IMR-90 (cell line): ENCODE measurements at regions not wholly inside any gene's neighbourhood (a gene's known extent, or its start where the extent isn't known, plus 50 kb on each side); places are given as distances from the start of the nearest gene placed in this dataset.

ENCODE experiments used
- ATAC-seq: fragments of 200-7000 bp; cut with Tn5 transposase; 2 replicates; pipeline ENCODE4 v1.9.1; 2020; ENCODE audit warnings: low read depth, mild to moderate bottlenecking, moderate library complexity
- BruUV-seq: library from RNA; stranded (reverse); fragments of 400-500 nt; replicated peaks from 2 replicates; lab custom pipeline; 2021; lab: Mats Ljungman, UMichigan
- CTCF ChIA-PET: fragments of 300-600 bp; formaldehyde crosslinking; extraction: SDS; loops from one replicate; lab custom pipeline; 2021; ENCODE audit warnings: antibody characterized with exemption; lab: Yijun Ruan, JAX
- POLR2A ChIA-PET: fragments of 300-600 bp; sonication (Branson Sonifier 250); formaldehyde crosslinking; loops from one replicate; lab custom pipeline; 2022; ENCODE audit warnings: antibody characterized with exemption; ENCODE audit not compliant: unreplicated experiment; lab: Charles Lee
- DNase-seq: peaks from one replicate; pipeline ENCODE4 v3.0.0; 2013
- H2AFZ ChIP-seq: replicated peaks from 2 replicates; pipeline ENCODE3; 2013; ENCODE audit warnings: low read length, mild to moderate bottlenecking; ENCODE audit not compliant: poor library complexity
- H2AK5ac ChIP-seq: 2 replicates; pipeline ENCODE4 v1.6.1; 2013; ENCODE audit warnings: low read depth, low read length, inconsistent platforms
- H2AK9ac ChIP-seq: replicated peaks from 2 replicates; pipeline ENCODE3; 2013; ENCODE audit warnings: mild to moderate bottlenecking, low read depth, low read length, moderate library complexity; ENCODE audit not compliant: poor library complexity
- H2BK120ac ChIP-seq: 2 replicates; pipeline ENCODE4 v1.6.1; 2013; ENCODE audit warnings: low read depth, low read length, inconsistent platforms
- H2BK15ac ChIP-seq: 3 replicates; pipeline ENCODE4 v1.6.1; 2013; ENCODE audit warnings: low read depth, low read length, inconsistent platforms
- H2BK20ac ChIP-seq: 2 replicates; pipeline ENCODE4 v1.6.1; 2013; ENCODE audit warnings: low read depth, mild to moderate bottlenecking, inconsistent platforms, low read length, moderate library complexity
- H2BK5ac ChIP-seq: 2 replicates; pipeline ENCODE4 v1.6.1; 2013; ENCODE audit warnings: mild to moderate bottlenecking, low read depth, low read length, inconsistent platforms; ENCODE audit not compliant: poor library complexity, severe bottlenecking
- H3K14ac ChIP-seq: replicated peaks from 2 replicates; pipeline ENCODE4 v1.6.1; 2013; ENCODE audit warnings: low read depth, low read length, inconsistent platforms
- H3K18ac ChIP-seq: 2 replicates; pipeline ENCODE4 v1.6.1; 2013; ENCODE audit warnings: low read depth, low read length, control low read depth
- H3K23ac ChIP-seq: 2 replicates; pipeline ENCODE4 v1.6.1; 2013; ENCODE audit warnings: low read depth, low read length, inconsistent platforms
- H3K27ac ChIP-seq: 2 replicates; pipeline ENCODE4 v1.5.1; 2013; ENCODE audit warnings: mild to moderate bottlenecking, control low read depth, low read length; ENCODE audit not compliant: insufficient read depth
- H3K27me3 ChIP-seq: 2 replicates; pipeline ENCODE4 v1.6.1; 2013; ENCODE audit warnings: low read length; ENCODE audit not compliant: control insufficient read depth, insufficient read depth
- H3K36me3 ChIP-seq: 2 replicates; pipeline ENCODE4 v1.6.1; 2013; ENCODE audit warnings: low read length, mixed read lengths; ENCODE audit not compliant: control insufficient read depth, insufficient read depth
- H3K4ac ChIP-seq: 2 replicates; pipeline ENCODE4 v1.6.1; 2013; ENCODE audit warnings: low read depth, low read length, inconsistent platforms
- H3K4me1 ChIP-seq: 2 replicates; pipeline ENCODE4 v1.6.1; 2013; ENCODE audit warnings: low read length, mixed read lengths; ENCODE audit not compliant: control insufficient read depth, insufficient read depth
- H3K4me2 ChIP-seq: 2 replicates; pipeline ENCODE4 v1.6.1; 2013; ENCODE audit warnings: low read depth, mild to moderate bottlenecking, control low read depth, low read length, moderate library complexity
- H3K4me3 ChIP-seq: 2 replicates; pipeline ENCODE4 v1.5.1; 2013; ENCODE audit warnings: low read depth, mild to moderate bottlenecking, control low read depth, low read length, moderate library complexity; ENCODE audit not compliant: insufficient read depth
- H3K56ac ChIP-seq: 2 replicates; pipeline ENCODE4 v1.6.1; 2013; ENCODE audit warnings: low read length, inconsistent platforms; ENCODE audit not compliant: insufficient read depth; ENCODE audit errors: extremely low read depth
- H3K79me1 ChIP-seq, 2 experiments: 2 replicates each; pipeline ENCODE4 v1.6.1; 2013; ENCODE audit warnings: low read length in 2 of 2, inconsistent platforms in 1 of 2, low read depth in 1 of 2
- H3K9ac ChIP-seq: 2 replicates; pipeline ENCODE4 v1.6.1; 2013; ENCODE audit warnings: low read depth, low read length, control low read depth
- H3K9me1 ChIP-seq: 2 replicates; pipeline ENCODE4 v1.6.1; 2013; ENCODE audit warnings: low read length, inconsistent platforms; ENCODE audit not compliant: insufficient read depth
- H3K9me3 ChIP-seq: 2 replicates; pipeline ENCODE4 v1.6.1; 2013; ENCODE audit warnings: low read length; ENCODE audit not compliant: control insufficient read depth, insufficient read depth
- H4K20me1 ChIP-seq: 2 replicates; pipeline ENCODE4 v1.6.1; 2013; ENCODE audit warnings: low read length, inconsistent platforms; ENCODE audit not compliant: insufficient read depth
- H4K5ac ChIP-seq: 2 replicates; pipeline ENCODE4 v1.6.1; 2013; ENCODE audit warnings: mild to moderate bottlenecking, low read depth, low read length, control low read depth
- H4K8ac ChIP-seq, 2 experiments: 2 replicates each; pipeline ENCODE4 v1.6.1; 2013; ENCODE audit warnings: low read depth in 2 of 2, low read length in 2 of 2, control low read depth in 1 of 2, inconsistent platforms in 1 of 2
- H4K91ac ChIP-seq: 2 replicates; pipeline ENCODE4 v1.6.1; 2013; ENCODE audit warnings: low read depth, low read length, inconsistent platforms; ENCODE audit not compliant: insufficient read depth
- CHD1 ChIP-seq: IDR thresholded peaks from 2 replicates; pipeline ENCODE4 v1.6.1; 2012; ENCODE audit warnings: low read depth, low read length, improper control_type of control experiment
- CTCF ChIP-seq: conservative IDR thresholded peaks from 2 replicates; pipeline ENCODE4 v1.5.1; 2012; ENCODE audit warnings: mild to moderate bottlenecking, low read depth, low read length, improper control_type of control experiment
- ELK1 ChIP-seq: fragments of 150-350 bp; IDR thresholded peaks from 2 replicates; pipeline ENCODE4 v1.6.1; 2016; ENCODE audit warnings: low read depth, mild to moderate bottlenecking, low read length, moderate library complexity, borderline replicate concordance
- MAFK ChIP-seq: IDR thresholded peaks from 2 replicates; pipeline ENCODE4 v1.6.1; 2012; ENCODE audit warnings: low read depth, low read length, improper control_type of control experiment
- MAZ ChIP-seq: IDR thresholded peaks from 2 replicates; pipeline ENCODE4 v1.6.1; 2012; ENCODE audit warnings: low read depth, mild to moderate bottlenecking, low read length, improper control_type of control experiment, moderate library complexity, borderline replicate concordance
- MXI1 ChIP-seq: IDR thresholded peaks from 2 replicates; pipeline ENCODE4 v1.6.1; 2012; ENCODE audit warnings: low read depth, mild to moderate bottlenecking, low read length, moderate library complexity, borderline replicate concordance
- NFE2L2 ChIP-seq: fragments of 150-350 bp; IDR thresholded peaks from 2 replicates; pipeline ENCODE4 v1.6.1; 2016; ENCODE audit warnings: low read depth, mild to moderate bottlenecking, low read length
- POLR2A ChIP-seq: IDR thresholded peaks from 2 replicates; pipeline ENCODE4 v1.6.1; 2012; ENCODE audit warnings: mild to moderate bottlenecking, low read depth, low read length
- USF2 ChIP-seq: fragments of 150-350 bp; IDR thresholded peaks from 2 replicates; pipeline ENCODE4 v1.6.1; 2017; ENCODE audit warnings: mild to moderate bottlenecking, antibody characterized with exemption, low read length, low read depth
- WGBS, 2 experiments: methylation state at CpG; one replicate each; pipeline versions ENCODE4 v1.1.5 to v1.1.7; 2013; ENCODE audit warnings: missing lambda C conversion rate in 2 of 2; ENCODE audit not compliant: insufficient read length in 1 of 2; ENCODE audit errors: extremely low coverage in 2 of 2; 5-methylcytosine and 5-hydroxymethylcytosine counted together
- dilution Hi-C: fragments of 300-500 bp; cut with HindIII; formaldehyde crosslinking; loops from one replicate; pipeline ENCODE4 v1.14.3; 2018; ENCODE audit warnings: low sequenced_read_pairs; ENCODE audit not compliant: unreplicated experiment
- in situ Hi-C: fragments of 300-500 bp; cut with MboI; formaldehyde crosslinking; loops from 3 replicates; pipeline ENCODE4 v1.14.3; 2019; ENCODE audit warnings: low sequenced_read_pairs, inconsistent platforms, mixed read lengths
- intact Hi-C: fragments of 100-400 bp; cut with micrococcal nuclease; formaldehyde crosslinking; loops from 2 replicates; pipeline ENCODE4 v1.10.0; 2022

- Histone ChIP-seq H3K9ac (no peak overlapping the region), H3K27me3 (no peaks in the 10 kb centered on the region), H2AK9ac (no peak overlapping the region), H4K91ac (no peak overlapping the region), H3K4me3 (no peak overlapping the region), H3K4me2 (no peak overlapping the region), H3K56ac (no peak overlapping the region), H3K23ac (no peak overlapping the region), H4K8ac (no peak overlapping the region), H3K27ac (no peak overlapping the region), H2BK5ac (no peak overlapping the region), H2BK120ac (no peak overlapping the region), H2BK15ac (no peak overlapping the region), H3K14ac (no peak overlapping the region), H3K4ac (no peak overlapping the region), H3K18ac (no peak overlapping the region), H3K9me3 (no peaks in the 10 kb centered on the region), H3K9me1 (no peaks in the 10 kb centered on the region), H4K20me1 (no peaks in the 10 kb centered on the region), H2AFZ (no peak overlapping the region), H3K79me1 (no peaks in the 10 kb centered on the region), H2AK5ac (no peak overlapping the region), H3K4me1 (no peaks in the 10 kb centered on the region), H4K5ac (no peak overlapping the region), H3K36me3 (no peaks in the 10 kb centered on the region), H2BK20ac (no peak overlapping the region)
- TF ChIP-seq CTCF (no peak), USF2 (no peak), MAFK (no peak), CHD1 (no peak), MXI1 (no peak), POLR2A (no peak), MAZ (no peak), ELK1 (no peak), NFE2L2 (no peak)
- WGBS, 2 experiments: no CpG with 5 or more reads among the region's 4 CpGs
- in situ Hi-C loops (no loop called here), intact Hi-C loops (no loop called here), dilution Hi-C loops (no loop called here)
- BruUV-seq: no TSS peak
- POLR2A ChIA-PET: no interaction called here
- CTCF ChIA-PET: interaction anchor here (0.6 kb wide), 1 partner anchor 261 kb away, joined by 3 read pairs; no protein-coding TSS in a partner anchor
- no peak for ATAC-seq
- no peak for DNase-seq
Measured at GRCh38 chr4:79184476-79184875, 141.4 kb downstream of the NAA11 start.
